RWPE2 (cell line): ENCODE measurements at regions not wholly inside any gene's neighbourhood (a gene's known extent, or its start where the extent isn't known, plus 50 kb on each side); places are given as distances from the start of the nearest gene placed in this dataset.

Source experiments
- ATAC-seq: fragments of 200-7000 bp; cut with Tn5 transposase; 3 replicates; pipeline ENCODE4 v1.9.1; 2021; ENCODE audit warnings: low read depth
- DNase-seq: peaks from one replicate; pipeline ENCODE4 v3.0.0-alpha.2; 2020; ENCODE audit warnings: low spot score
- H3K27ac ChIP-seq: fragments of 450-650 bp; 2 replicates; pipeline ENCODE4 v1.5.1; 2017; ENCODE audit warnings: mild to moderate bottlenecking; ENCODE audit not compliant: poor library complexity, severe bottlenecking
- H3K27me3 ChIP-seq: fragments of 250-450 bp; sonication (Bioruptor Pico); 2 replicates; pipeline ENCODE4 v1.5.1; 2021; ENCODE audit warnings: mild to moderate bottlenecking, moderate library complexity; ENCODE audit not compliant: insufficient read depth, poor library complexity, severe bottlenecking
- H3K36me3 ChIP-seq: fragments of 250-450 bp; sonication (Bioruptor Pico); 2 replicates; pipeline ENCODE4 v1.5.1; 2020; ENCODE audit warnings: low read depth, mild to moderate bottlenecking, moderate library complexity
- H3K4me1 ChIP-seq: fragments of 250-450 bp; sonication (Bioruptor Pico); 2 replicates; pipeline ENCODE4 v1.5.1; 2021; ENCODE audit warnings: mild to moderate bottlenecking, moderate library complexity; ENCODE audit not compliant: insufficient read depth, poor library complexity, severe bottlenecking
- H3K4me3 ChIP-seq: fragments of 250-450 bp; sonication (Bioruptor Pico); 2 replicates; pipeline ENCODE4 v1.5.1; 2021; ENCODE audit warnings: mild to moderate bottlenecking, moderate library complexity; ENCODE audit not compliant: severe bottlenecking
- H3K9me3 ChIP-seq: fragments of 250-450 bp; sonication (Bioruptor Pico); 2 replicates; pipeline ENCODE4 v1.5.1; 2021; ENCODE audit warnings: mild to moderate bottlenecking, moderate library complexity; ENCODE audit not compliant: severe bottlenecking
- CTCF ChIP-seq: fragments of 450-650 bp; IDR thresholded peaks from one replicate; pipeline ENCODE4 v1.5.1; 2017; ENCODE audit warnings: mild to moderate bottlenecking, moderate library complexity; ENCODE audit not compliant: poor library complexity, severe bottlenecking

DNA sequence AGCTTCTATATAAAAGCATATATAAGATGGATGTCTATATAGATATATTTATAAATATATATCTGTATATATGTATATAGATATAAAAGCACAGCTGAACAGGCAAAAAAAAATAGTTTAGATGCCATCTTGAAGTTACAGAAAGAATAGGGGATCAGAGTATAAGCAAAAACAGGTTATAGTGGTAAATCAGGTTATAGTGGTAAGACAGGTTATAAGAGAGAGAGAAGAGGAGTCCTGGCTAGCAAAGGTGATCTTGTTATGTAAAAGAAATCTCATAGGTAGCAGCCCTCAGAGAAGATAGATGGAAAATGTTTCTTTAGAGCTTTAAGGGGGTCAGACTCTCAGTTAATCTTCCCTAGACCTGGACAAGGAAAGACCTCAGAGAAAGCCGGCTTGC, 1263.1 kb downstream of the PCDH7 start:
- Histone ChIP-seq H3K36me3 (no peaks in the 10 kb centered on the region), H3K27ac (no peak overlapping the region), H3K9me3 (no peaks in the 10 kb centered on the region), H3K4me3 (no peak overlapping the region), H3K4me1 (no peaks in the 10 kb centered on the region), H3K27me3 (no peaks in the 10 kb centered on the region)
- TF ChIP-seq CTCF, result no peak
- DNase-seq (no peak), ATAC-seq (no peak)

GRCh38 chr4:31983677-31984076, 1263.5 kb downstream of the PCDH7 start:
- Histone ChIP-seq H3K27ac (no peak overlapping the region), H3K36me3 (no peaks in the 10 kb centered on the region), H3K4me3 (no peak overlapping the region), H3K4me1 (no peaks in the 10 kb centered on the region), H3K9me3 (no peaks in the 10 kb centered on the region), H3K27me3 (no peaks in the 10 kb centered on the region)
- ATAC-seq (no peak; the same call in 2 of the 3 replicates), DNase-seq (no peak)
- no peak for TF ChIP-seq CTCF

DNA sequence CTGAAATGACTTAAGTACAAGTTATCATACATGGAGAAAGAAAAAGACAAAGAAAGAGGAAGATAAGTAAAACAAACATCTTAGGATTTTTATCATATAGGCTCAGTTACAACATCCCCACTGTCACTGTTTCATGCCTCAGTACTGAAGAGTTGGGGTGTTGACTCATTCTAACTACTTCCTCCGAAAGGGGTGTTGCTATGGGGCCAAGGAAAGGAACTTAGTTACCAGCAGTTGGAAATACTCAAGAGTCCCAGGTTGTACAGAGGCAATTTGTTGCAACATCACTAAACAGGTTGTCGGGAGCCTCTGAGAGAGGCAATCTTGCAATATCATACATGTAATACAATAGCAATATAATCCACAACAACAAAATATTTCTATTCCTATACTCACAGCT, 1264.7 kb downstream of the PCDH7 start:
- Histone ChIP-seq H3K27me3 (no peaks in the 10 kb centered on the region), H3K9me3 (no peaks in the 10 kb centered on the region), H3K36me3 (no peaks in the 10 kb centered on the region), H3K4me1 (no peaks in the 10 kb centered on the region), H3K27ac (no peak overlapping the region), H3K4me3 (no peak overlapping the region)
- ATAC-seq (no peak), DNase-seq (no peak)
- no peak for TF ChIP-seq CTCF

DNA sequence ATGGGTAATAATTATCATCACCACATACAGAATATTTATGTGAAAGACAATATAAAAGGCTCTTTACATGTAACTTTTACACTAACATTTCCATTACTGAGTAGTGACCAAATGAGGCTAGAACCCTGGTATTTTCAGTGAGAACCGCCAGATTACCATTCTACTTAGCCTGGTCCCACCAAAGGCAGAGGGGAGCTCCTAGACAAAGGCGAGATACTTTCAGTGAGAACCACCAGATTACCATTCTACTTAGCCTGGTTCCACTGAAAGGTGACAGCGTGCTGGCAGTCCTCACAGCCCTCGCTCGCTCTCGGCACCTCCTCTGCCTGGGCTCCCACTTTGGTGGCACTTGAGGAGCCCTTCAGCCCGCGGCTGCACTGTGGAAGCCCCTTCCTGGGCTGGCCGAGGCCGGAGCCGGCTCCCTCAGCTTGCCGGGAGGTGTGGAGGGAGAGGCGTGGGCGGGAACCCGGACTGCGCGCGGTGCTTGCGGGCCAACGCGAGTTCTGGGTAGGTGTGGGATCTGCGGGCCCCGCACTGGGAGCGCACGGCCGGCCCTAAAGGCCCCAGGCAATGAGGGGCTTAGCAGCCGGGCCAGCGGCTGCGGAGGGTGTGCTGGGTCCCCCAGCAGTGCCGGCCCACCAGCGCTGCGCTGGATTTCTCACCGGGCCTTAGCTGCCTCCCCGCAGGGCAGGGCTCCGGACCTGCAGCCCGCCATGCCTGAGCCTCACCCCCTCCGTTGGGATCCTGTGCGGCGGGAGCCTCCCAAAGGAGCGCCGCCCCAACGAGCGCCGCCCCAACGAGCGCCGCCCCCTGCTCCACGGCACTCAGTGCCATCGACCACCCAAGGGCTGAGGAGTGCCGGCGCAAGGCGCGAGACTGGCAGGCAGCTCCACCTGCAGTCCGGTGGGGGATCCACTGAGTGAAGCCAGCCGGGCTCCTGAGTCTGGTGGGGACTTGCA, 1276.1 kb downstream of the PCDH7 start:
- Histone ChIP-seq H3K9me3 (no peaks in the 10 kb centered on the region), H3K36me3 (no peaks in the 10 kb centered on the region), H3K27me3 (no peaks in the 10 kb centered on the region), H3K27ac (no peak overlapping the region), H3K4me3 (no peak overlapping the region), H3K4me1 (no peaks in the 10 kb centered on the region)
- no peak for TF ChIP-seq CTCF
- no peak for DNase-seq
- ATAC-seq, result no peak

DNA sequence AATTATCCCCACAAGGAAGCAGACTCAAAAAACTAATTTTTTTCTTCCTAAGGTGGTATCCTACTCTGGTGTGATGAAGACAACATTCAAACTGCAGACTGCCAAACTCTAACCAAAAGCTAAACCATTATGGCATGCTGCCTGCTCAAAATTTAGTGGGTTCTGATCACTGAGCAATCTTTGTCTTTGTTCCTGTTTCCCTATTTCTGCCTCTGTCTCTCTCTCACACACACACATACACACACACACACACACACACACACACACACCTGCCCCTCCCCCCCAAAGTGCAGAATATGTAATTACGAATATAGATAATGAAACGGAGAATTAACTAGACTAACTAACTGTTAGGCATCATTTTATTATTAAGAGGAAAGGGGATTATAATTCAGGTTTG, 1278.6 kb downstream of the PCDH7 start:
- H3K27ac ChIP-seq, result no peak overlapping the region
- no peaks in the 10 kb centered on the region for H3K36me3 ChIP-seq
- no peak for TF ChIP-seq CTCF
- ATAC-seq, result no peak
- no peak for DNase-seq
- H3K4me1 ChIP-seq, result no peaks in the 10 kb centered on the region
- no peak overlapping the region for H3K4me3 ChIP-seq
- no peaks in the 10 kb centered on the region for H3K9me3 ChIP-seq
- no peaks in the 10 kb centered on the region for H3K27me3 ChIP-seq
